ENCODE measurements at regions not wholly inside any gene's neighbourhood (a gene's known extent, or its start where the extent isn't known, plus 50 kb on each side); places are given as distances from the start of the nearest gene placed in this dataset.

DNA sequence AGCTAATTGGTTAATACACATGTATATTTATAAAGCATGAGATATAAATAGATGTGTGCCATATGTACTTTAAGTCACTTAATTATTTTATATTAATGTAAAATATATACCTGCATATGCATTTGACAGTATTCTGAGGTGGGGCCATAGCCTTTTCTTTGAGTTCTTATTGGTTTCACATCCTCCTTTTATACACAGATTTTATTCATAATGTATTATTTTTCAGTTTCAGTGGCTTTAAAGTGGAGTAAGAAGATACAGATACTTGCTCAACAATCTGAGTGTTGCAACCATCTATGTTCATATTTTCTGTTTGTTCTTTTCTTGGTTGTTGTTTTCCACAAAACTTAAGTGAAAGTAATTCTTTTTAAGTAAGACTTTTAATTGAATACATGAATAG, 436.5 kb downstream of the RND3 start:
- Histone ChIP-seq H3K4me3 (replicated peaks in 1 of 2; ENCODE audit: low read depth in 1 of 2, low read length in 2 of 2) (no peak overlapping the region), H4K20me1 (ENCODE audit: insufficient read depth) (no peaks in the 10 kb centered on the region), H3K9ac (ENCODE audit: low read length) (no peak overlapping the region), H3K27me3 (ENCODE audit: insufficient read depth, low read length) (no peaks in the 10 kb centered on the region), H3K9me2 (ENCODE audit: insufficient read depth) (no peaks in the 10 kb centered on the region), H3K79me2 (ENCODE audit: insufficient read depth, low read length) (no peaks in the 10 kb centered on the region), H3K9me3 (ENCODE audit: control insufficient read depth in 1 of 2, insufficient read depth in 1 of 2, low read depth in 1 of 2, low read length in 2 of 2) (no peaks in the 10 kb centered on the region), H3K36me3 (ENCODE audit: control insufficient read depth in 1 of 2, insufficient read depth in 2 of 2, low read length in 2 of 2) (no peaks in the 10 kb centered on the region), H3K4me1 (ENCODE audit: control insufficient read depth in 1 of 2, insufficient read depth in 2 of 2, low read length in 2 of 2) (no peaks in the 10 kb centered on the region), H2AFZ (ENCODE audit: low read depth, low read length, poor library complexity, severe bottlenecking) (no peak overlapping the region), H3K27ac (ENCODE audit: low read depth, low read length) (no peak overlapping the region), H3K4me2 (ENCODE audit: low read length) (no peak overlapping the region)
- no TSS peak for BruUV-seq (replicated peaks)
- intact Hi-C loops (cut with micrococcal nuclease) = no loop called here
- POLR2A ChIA-PET = no interaction called here
- RAD21 ChIA-PET (ENCODE audit: low non-redundant PET in 1 of 2, low total read pairs in 2 of 2, uncharacterized antibody in 2 of 2, unreplicated experiment in 2 of 2) = no interaction called here
- no peak for DNase-seq (ENCODE audit: low read depth, low spot score)
- CTCF ChIA-PET = no interaction called here
- TF ChIP-seq ATF3 (IDR thresholded peaks at IDR 0.05) = no peak
- TF ChIP-seq ZNF274 (IDR thresholded peaks at IDR 0.05; ENCODE audit: low read depth, low read length) = no peak
- TF ChIP-seq POLR2A (IDR thresholded peaks at IDR 0.05; ENCODE audit: borderline replicate concordance, extremely low read depth, insufficient read depth, insufficient read length) = no peak
- no peak for TF ChIP-seq EZH2phosphoT487 (IDR thresholded peaks at IDR 0.05; ENCODE audit: borderline replicate concordance)
- no peak for TF ChIP-seq CBX3 (IDR thresholded peaks at IDR 0.05; ENCODE audit: low read depth)
- TF ChIP-seq MAX (IDR thresholded peaks at IDR 0.05) = no peak
- TF ChIP-seq EGR1 (IDR thresholded peaks at IDR 0.05; ENCODE audit: low read depth) = no peak
- TF ChIP-seq RAD21 (IDR thresholded peaks at IDR 0.05; ENCODE audit: low read depth) = no peak
- TF ChIP-seq YY1 (IDR thresholded peaks at IDR 0.05; ENCODE audit: extremely low read depth, insufficient replicate concordance, low read depth, low read length) = no peak
- TF ChIP-seq FOSL1 (IDR thresholded peaks at IDR 0.05; ENCODE audit: low read depth) = no peak
- ATAC-seq = no peak

- Histone ChIP-seq H3K27ac (ENCODE audit: low read depth, low read length) (no peak overlapping the region), H3K9me3 (ENCODE audit: control insufficient read depth in 1 of 2, insufficient read depth in 1 of 2, low read depth in 1 of 2, low read length in 2 of 2) (no peaks in the 10 kb centered on the region), H3K4me2 (ENCODE audit: low read length) (no peak overlapping the region), H3K4me3 (replicated peaks in 1 of 2; ENCODE audit: low read depth in 1 of 2, low read length in 2 of 2) (no peak overlapping the region), H3K9me2 (ENCODE audit: insufficient read depth) (no peaks in the 10 kb centered on the region), H3K36me3 (ENCODE audit: control insufficient read depth in 1 of 2, insufficient read depth in 2 of 2, low read length in 2 of 2) (no peaks in the 10 kb centered on the region), H2AFZ (ENCODE audit: low read depth, low read length, poor library complexity, severe bottlenecking) (no peak overlapping the region), H3K27me3 (ENCODE audit: insufficient read depth, low read length) (no peaks in the 10 kb centered on the region), H3K4me1 (ENCODE audit: control insufficient read depth in 1 of 2, insufficient read depth in 2 of 2, low read length in 2 of 2) (no peaks in the 10 kb centered on the region), H4K20me1 (ENCODE audit: insufficient read depth) (no peaks in the 10 kb centered on the region), H3K79me2 (ENCODE audit: insufficient read depth, low read length) (no peaks in the 10 kb centered on the region), H3K9ac (ENCODE audit: low read length) (no peak overlapping the region)
- ChIA-PET CTCF (no interaction called here), RAD21 (ENCODE audit: low non-redundant PET in 1 of 2, low total read pairs in 2 of 2, uncharacterized antibody in 2 of 2, unreplicated experiment in 2 of 2) (no interaction called here), POLR2A (no interaction called here)
- no peak for DNase-seq (ENCODE audit: low read depth, low spot score)
- intact Hi-C loops (cut with micrococcal nuclease) = no loop called here
- ATAC-seq = no peak
- no peak for TF ChIP-seq RAD21 (IDR thresholded peaks at IDR 0.05; ENCODE audit: low read depth)
- TF ChIP-seq ATF3 (IDR thresholded peaks at IDR 0.05) = no peak
- TF ChIP-seq POLR2A (IDR thresholded peaks at IDR 0.05; ENCODE audit: borderline replicate concordance, extremely low read depth, insufficient read depth, insufficient read length) = no peak
- BruUV-seq (replicated peaks) = no TSS peak
Measured at GRCh38 chr2:150050036-150050435, 437.4 kb downstream of the RND3 start.
